ENCODE measurements at regions not wholly inside any gene's neighbourhood (a gene's known extent, or its start where the extent isn't known, plus 50 kb on each side); places are given as distances from the start of the nearest gene placed in this dataset.
"Not testable (repeated sequence)": the region's sequence is repeated elsewhere in the genome, so short reads cannot be mapped to it uniquely, and the experiment has no call there.

DNA sequence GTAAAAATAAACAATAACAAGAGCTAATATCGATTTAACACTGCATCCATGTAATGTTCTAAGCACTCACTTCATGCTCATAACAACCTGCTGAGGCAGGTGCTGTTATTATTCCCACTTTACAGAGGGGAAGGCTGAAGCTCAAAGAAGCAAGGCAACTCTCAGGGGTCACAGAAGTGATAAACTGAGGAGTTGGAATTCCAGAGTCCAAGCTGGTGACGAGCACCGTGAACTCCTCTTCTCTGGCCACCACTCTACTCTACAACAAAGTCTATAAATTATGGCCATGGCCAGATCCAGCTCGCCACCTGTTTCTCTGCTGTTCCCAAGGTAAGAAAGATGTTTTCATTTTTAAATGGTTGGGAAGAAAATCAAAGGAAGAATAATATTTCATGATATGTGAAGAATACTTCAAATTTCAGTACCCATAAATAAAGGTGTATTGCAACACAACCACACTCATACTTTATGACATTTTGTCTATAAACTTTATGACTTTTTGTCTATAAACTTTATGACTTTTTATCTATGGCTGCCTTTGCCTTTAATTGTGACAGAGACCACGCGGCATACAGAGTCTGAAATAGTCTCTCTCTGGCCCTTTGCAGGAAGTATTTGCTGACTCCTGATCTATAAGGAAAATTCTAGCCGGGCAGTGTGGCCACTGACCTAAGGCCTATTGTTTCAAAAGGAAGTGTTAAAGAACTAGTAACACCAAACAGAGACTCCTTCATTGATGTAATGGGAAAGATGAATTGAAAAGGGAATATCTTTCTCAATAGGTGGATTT, 113.2 kb upstream of the KCNG1 start:
- FAIRE-seq (no peak), DNase-seq (ENCODE audit: insufficient read length, low spot score) (no peak)
- TF ChIP-seq PAX5 (IDR thresholded peaks at IDR 0.05; ENCODE audit: insufficient read depth, low read length, severe bottlenecking) (no peak), POLR2AphosphoS5 (IDR thresholded peaks at IDR 0.05; ENCODE audit: low read depth, low read length) (no peak), SPI1 (IDR thresholded peaks at IDR 0.05; ENCODE audit: low read depth, low read length) (no peak), POLR2A (IDR thresholded peaks at IDR 0.05; ENCODE audit: low read depth, low read length) (no peak), POU2F2 (IDR thresholded peaks at IDR 0.05; ENCODE audit: low read depth, low read length) (no peak), TAF1 (IDR thresholded peaks at IDR 0.05; ENCODE audit: low read depth, low read length) (no peak)

DNA sequence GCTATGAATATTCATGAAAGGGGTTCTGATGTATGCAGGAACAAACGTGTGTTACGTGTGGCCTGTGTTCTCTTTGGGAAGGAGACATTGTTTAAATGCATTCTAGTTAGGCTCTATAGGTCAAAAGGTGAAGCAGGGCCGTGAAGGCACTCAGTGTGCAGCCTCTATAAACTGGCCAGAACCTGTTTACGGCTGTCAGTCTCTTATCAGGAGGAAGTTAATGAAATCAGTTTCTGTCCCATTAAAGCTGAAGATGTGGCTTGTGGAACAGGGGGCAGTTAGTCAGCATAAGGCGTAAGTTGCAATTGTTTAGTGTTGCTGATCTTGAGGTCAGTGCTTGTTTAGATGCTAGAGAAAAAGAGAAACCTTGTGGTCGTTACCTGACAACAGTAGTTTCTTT, 111.5 kb upstream of the KCNG1 start:
- FAIRE-seq: no peak
- no peak for TF ChIP-seq TAF1 (IDR thresholded peaks at IDR 0.05; ENCODE audit: low read depth, low read length)
- TF ChIP-seq POLR2A (IDR thresholded peaks at IDR 0.05; ENCODE audit: low read depth, low read length): no peak
- no peak for TF ChIP-seq SPI1 (IDR thresholded peaks at IDR 0.05; ENCODE audit: low read depth, low read length)
- TF ChIP-seq PAX5 (IDR thresholded peaks at IDR 0.05; ENCODE audit: insufficient read depth, low read length, severe bottlenecking): no peak
- no peak for TF ChIP-seq POU2F2 (IDR thresholded peaks at IDR 0.05; ENCODE audit: low read depth, low read length)
- no peak for TF ChIP-seq POLR2AphosphoS5 (IDR thresholded peaks at IDR 0.05; ENCODE audit: low read depth, low read length)

DNA sequence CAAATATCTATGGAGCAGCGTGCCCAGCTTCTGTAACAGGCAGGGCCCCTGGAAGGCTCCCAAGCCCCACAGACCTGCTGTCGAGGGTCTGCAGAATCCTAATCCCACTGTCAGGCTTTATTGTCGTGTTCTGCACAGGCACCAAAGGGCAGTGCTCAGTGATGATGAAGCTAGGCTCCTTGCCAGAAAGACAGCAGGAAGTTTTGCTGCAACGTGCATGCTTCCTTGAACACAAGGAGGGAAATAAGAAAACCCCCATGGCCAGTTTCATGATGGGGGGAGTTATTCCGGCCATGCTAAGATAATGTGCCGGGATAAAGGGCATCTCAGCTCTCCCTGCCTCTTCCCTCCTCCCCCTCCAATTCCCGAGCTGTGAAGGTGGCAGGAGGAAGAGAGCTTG, 109.4 kb upstream of the KCNG1 start:
- FAIRE-seq: no peak
- TF ChIP-seq TAF1 (IDR thresholded peaks at IDR 0.05; ENCODE audit: low read depth, low read length) (no peak), PAX5 (IDR thresholded peaks at IDR 0.05; ENCODE audit: insufficient read depth, low read length, severe bottlenecking) (no peak), SPI1 (IDR thresholded peaks at IDR 0.05; ENCODE audit: low read depth, low read length) (no peak)
- DNase-seq (ENCODE audit: insufficient read length, low spot score): no peak

More for the DNA sequence above, 111.5 kb upstream of the KCNG1 start:
- DNase-seq (ENCODE audit: insufficient read length, low spot score): no peak

DNA sequence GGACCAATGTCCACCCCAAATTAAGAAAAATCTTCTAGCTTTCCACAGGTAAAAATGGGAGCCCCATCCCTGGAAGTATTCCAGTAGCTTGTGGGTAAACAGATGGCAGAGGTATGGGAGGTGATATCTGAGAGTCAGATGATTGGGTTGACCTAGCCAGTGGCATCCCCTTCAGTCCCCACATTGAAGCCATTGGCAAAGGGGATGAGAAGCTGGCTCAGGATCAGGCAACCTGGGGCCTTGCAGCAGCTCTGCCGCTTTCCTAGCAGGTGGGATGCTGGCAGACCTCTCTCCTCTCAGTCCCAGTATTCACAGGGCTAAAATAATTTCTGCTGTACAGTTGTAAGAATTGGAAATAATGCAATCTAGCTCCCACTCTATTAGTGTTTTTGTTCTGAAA, 108.9 kb upstream of the KCNG1 start:
- FAIRE-seq (no peak), DNase-seq (ENCODE audit: insufficient read length, low spot score) (no peak)
- no peak for TF ChIP-seq PAX5 (IDR thresholded peaks at IDR 0.05; ENCODE audit: insufficient read depth, low read length, severe bottlenecking)
- no peak for TF ChIP-seq POLR2A (IDR thresholded peaks at IDR 0.05; ENCODE audit: low read depth, low read length)
- no peak for TF ChIP-seq TAF1 (IDR thresholded peaks at IDR 0.05; ENCODE audit: low read depth, low read length)
- no peak for TF ChIP-seq SPI1 (IDR thresholded peaks at IDR 0.05; ENCODE audit: low read depth, low read length)
- TF ChIP-seq POLR2AphosphoS5 (IDR thresholded peaks at IDR 0.05; ENCODE audit: low read depth, low read length): no peak
- no peak for TF ChIP-seq POU2F2 (IDR thresholded peaks at IDR 0.05; ENCODE audit: low read depth, low read length)

DNA sequence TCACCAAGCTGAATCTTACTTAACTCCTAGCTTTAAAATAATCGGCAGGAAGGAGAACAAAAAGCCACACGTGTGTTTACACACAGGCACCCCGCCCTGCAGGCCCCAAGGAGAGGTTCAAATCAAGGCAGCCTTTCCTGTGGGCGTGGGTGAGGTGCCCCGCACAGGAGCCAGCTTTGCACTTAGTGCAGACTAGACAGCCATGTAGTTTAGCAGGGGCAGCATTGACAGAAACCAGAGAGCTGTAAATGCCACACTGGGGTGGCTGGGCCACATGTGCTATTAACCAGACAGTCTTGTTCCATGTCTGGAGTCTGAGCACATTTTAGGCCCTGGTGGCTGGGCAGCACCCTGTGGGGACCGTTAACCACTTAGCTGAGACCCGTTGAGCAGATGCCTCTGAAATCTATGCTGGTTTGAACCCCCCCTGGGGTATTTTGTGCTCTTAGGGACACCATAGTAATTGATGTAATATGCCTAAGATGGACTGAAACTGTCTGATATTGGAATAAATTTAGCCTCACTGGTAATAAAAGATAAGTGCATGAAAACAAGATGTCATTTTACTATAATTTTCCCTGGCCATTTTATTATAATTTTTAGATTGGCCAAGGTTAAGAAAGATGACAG, 106.4 kb upstream of the KCNG1 start:
- FAIRE-seq (no peak), DNase-seq (ENCODE audit: insufficient read length, low spot score) (no peak)
- TF ChIP-seq SPI1 (IDR thresholded peaks at IDR 0.05; ENCODE audit: low read depth, low read length): no peak
- TF ChIP-seq POLR2A (IDR thresholded peaks at IDR 0.05; ENCODE audit: low read depth, low read length): no peak
- TF ChIP-seq PAX5 (IDR thresholded peaks at IDR 0.05; ENCODE audit: insufficient read depth, low read length, severe bottlenecking): no peak
- no peak for TF ChIP-seq POU2F2 (IDR thresholded peaks at IDR 0.05; ENCODE audit: low read depth, low read length)
- no peak for TF ChIP-seq TAF1 (IDR thresholded peaks at IDR 0.05; ENCODE audit: low read depth, low read length)
- TF ChIP-seq POLR2AphosphoS5 (IDR thresholded peaks at IDR 0.05; ENCODE audit: low read depth, low read length): no peak

DNA sequence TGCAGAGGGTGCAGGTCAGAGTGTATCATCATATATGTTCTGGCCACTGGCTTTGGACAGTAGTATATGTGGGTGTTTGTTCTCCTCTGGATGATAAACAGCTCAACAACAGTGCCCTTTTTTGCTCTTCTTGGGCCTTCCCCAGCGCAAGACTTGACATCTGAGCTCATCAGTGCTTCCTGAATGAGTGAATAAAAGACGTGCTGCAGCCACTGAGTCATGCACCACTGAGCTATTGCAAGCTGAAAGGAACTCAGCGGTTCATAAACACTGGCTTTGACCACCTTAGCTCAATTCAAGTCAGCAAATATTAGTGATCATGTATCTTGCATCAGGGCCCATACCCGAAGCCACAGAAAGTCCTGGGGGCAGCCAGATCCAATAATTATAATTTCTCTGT, 105.3 kb upstream of the KCNG1 start:
- FAIRE-seq (no peak), DNase-seq (ENCODE audit: insufficient read length, low spot score) (no peak)
- TF ChIP-seq PAX5 (IDR thresholded peaks at IDR 0.05; ENCODE audit: insufficient read depth, low read length, severe bottlenecking) (peak; percentile 29), POLR2AphosphoS5 (IDR thresholded peaks at IDR 0.05; ENCODE audit: low read depth, low read length) (no peak)

DNA sequence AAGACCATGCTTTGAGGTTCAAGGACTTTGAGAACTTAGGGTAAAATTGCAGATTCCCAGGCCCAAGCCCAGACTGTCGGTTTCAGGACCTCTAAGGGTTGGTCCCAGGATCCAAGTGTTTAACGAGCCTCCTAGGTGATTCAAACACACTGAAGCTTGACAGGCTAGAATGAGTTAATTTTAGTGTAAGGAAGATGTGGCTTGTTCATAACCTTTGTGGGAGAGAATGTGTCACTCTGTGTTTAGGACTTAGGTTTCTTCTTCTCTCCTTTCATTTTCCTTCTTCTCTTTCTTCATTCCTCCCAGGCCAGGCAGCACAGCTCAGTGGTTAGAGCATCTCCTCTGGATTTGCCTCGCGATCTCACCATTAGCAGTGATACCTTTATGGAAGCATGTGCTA, 104.8 kb upstream of the KCNG1 start:
- TF ChIP-seq PAX5 (IDR thresholded peaks at IDR 0.05; ENCODE audit: insufficient read depth, low read length, severe bottlenecking): no peak
- no peak for TF ChIP-seq SPI1 (IDR thresholded peaks at IDR 0.05; ENCODE audit: low read depth, low read length)
- no peak for TF ChIP-seq POU2F2 (IDR thresholded peaks at IDR 0.05; ENCODE audit: low read depth, low read length)
- no peak for TF ChIP-seq POLR2AphosphoS5 (IDR thresholded peaks at IDR 0.05; ENCODE audit: low read depth, low read length)
- no peak for TF ChIP-seq POLR2A (IDR thresholded peaks at IDR 0.05; ENCODE audit: low read depth, low read length)
- no peak for TF ChIP-seq TAF1 (IDR thresholded peaks at IDR 0.05; ENCODE audit: low read depth, low read length)
- no peak for DNase-seq (ENCODE audit: insufficient read length, low spot score)
- no peak for FAIRE-seq

DNA sequence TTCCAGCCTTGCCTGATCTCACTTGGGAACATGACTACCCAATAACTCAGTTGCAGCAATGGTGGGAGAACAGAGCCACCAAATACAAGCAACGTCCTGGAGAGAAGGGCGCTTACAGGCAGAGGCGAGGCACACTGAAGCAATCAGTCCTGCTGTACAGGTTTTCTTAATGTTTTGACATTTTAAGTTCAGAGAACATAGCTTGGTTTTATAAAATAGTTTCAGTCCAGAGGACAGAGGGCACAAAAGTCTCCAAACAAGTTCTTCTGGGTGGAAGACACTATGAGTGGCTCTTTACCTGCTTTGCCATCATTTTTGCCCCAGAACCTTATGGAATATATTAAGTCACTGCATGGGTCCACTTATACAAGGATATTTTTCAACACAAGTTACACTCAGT, 103.4 kb upstream of the KCNG1 start:
- no peak for TF ChIP-seq SPI1 (IDR thresholded peaks at IDR 0.05; ENCODE audit: low read depth, low read length)
- TF ChIP-seq POLR2AphosphoS5 (IDR thresholded peaks at IDR 0.05; ENCODE audit: low read depth, low read length): no peak
- TF ChIP-seq POU2F2 (IDR thresholded peaks at IDR 0.05; ENCODE audit: low read depth, low read length): no peak
- no peak for TF ChIP-seq POLR2A (IDR thresholded peaks at IDR 0.05; ENCODE audit: low read depth, low read length)
- no peak for TF ChIP-seq PAX5 (IDR thresholded peaks at IDR 0.05; ENCODE audit: insufficient read depth, low read length, severe bottlenecking)
- TF ChIP-seq TAF1 (IDR thresholded peaks at IDR 0.05; ENCODE audit: low read depth, low read length): no peak
- FAIRE-seq (no peak), DNase-seq (ENCODE audit: insufficient read length, low spot score) (no peak)

DNA sequence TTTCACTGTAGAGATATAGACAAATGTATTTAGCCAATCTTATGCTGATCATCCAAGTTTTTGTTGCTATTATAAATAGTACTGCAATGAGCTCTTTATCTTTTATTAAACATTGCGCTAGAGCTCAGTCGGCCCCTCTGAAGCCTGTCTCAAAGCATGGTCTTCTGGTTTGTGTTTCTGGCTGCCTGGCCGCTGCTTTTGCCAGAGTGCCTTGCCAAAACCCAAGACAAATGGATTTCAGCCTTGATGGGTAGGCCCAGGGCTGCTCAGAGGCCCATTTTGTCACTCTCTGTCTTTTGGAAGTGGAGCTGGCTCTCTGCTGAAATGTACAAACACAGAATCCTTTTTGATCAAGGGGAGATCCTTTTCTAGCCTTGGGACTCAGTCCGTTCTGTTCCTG, 102.9 kb upstream of the KCNG1 start:
- FAIRE-seq: no peak
- TF ChIP-seq PAX5 (IDR thresholded peaks at IDR 0.05; ENCODE audit: insufficient read depth, low read length, severe bottlenecking): no peak
- DNase-seq (ENCODE audit: insufficient read length, low spot score): no peak

DNA sequence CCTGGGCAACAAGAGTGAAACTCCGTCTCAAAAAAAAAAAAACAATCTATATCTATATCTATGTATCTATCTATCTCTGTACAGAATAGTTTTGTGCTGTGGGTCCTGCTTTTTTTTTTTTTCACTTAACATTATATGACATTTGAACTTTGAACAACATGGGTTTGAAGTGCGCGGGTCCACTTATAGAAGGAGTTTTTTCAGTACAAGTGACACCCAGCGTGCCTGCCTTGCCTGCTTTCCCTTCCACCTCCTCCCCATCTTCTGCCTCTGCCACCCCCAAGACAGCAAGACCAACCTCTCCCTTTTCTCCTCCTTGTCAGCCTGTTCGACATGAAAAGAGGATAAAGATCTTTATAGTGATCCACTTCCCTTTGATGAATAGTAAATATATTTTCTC, 102.2 kb upstream of the KCNG1 start:
- FAIRE-seq (no peak), DNase-seq (ENCODE audit: insufficient read length, low spot score) (no peak)
- TF ChIP-seq POU2F2 (IDR thresholded peaks at IDR 0.05; ENCODE audit: low read depth, low read length): no peak
- no peak for TF ChIP-seq POLR2AphosphoS5 (IDR thresholded peaks at IDR 0.05; ENCODE audit: low read depth, low read length)
- TF ChIP-seq PAX5 (IDR thresholded peaks at IDR 0.05; ENCODE audit: insufficient read depth, low read length, severe bottlenecking): no peak
- TF ChIP-seq TAF1 (IDR thresholded peaks at IDR 0.05; ENCODE audit: low read depth, low read length): no peak
- TF ChIP-seq POLR2A (IDR thresholded peaks at IDR 0.05; ENCODE audit: low read depth, low read length): no peak
- no peak for TF ChIP-seq SPI1 (IDR thresholded peaks at IDR 0.05; ENCODE audit: low read depth, low read length)

DNA sequence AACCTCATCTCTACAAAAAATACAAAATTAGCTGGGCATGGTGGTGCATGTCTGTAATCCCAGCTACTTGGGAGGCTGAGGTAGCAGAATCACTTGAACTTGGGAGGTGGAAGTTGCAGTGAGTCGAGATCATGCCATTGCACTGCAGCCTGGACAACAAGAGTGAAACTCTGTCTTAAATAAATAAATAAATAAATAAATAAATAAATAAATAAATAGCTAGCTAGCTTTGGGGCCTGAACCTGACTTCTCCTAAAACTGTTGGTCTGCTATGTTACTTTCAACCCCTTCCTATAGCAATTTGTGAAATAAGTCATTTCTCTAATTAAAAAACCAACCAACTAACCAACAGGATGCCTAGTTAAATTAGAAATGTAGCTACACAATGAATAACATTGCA, 101.0 kb upstream of the KCNG1 start:
- FAIRE-seq; DNase-seq (ENCODE audit: insufficient read length, low spot score): not testable (repeated sequence)
